C4-2B (cell line): ENCODE measurements at regions not wholly inside any gene's neighbourhood (a gene's known extent, or its start where the extent isn't known, plus 50 kb on each side); places are given as distances from the start of the nearest gene placed in this dataset.

Experiments used
- H3K27ac ChIP-seq: fragments of 450-650 bp; 2 replicates; pipeline ENCODE4 v1.5.1; 2017
- ZFX ChIP-seq: fragments of 450-650 bp; IDR thresholded peaks from 2 replicates; pipeline ENCODE4 v1.6.1; 2017
- TF ChIP-seq, protein P1 (sequence below): fragments of 450-650 bp; conservative IDR thresholded peaks from 2 replicates; pipeline ENCODE4 v1.5.1; 2017; ENCODE audit warnings: mild to moderate bottlenecking

DNA sequence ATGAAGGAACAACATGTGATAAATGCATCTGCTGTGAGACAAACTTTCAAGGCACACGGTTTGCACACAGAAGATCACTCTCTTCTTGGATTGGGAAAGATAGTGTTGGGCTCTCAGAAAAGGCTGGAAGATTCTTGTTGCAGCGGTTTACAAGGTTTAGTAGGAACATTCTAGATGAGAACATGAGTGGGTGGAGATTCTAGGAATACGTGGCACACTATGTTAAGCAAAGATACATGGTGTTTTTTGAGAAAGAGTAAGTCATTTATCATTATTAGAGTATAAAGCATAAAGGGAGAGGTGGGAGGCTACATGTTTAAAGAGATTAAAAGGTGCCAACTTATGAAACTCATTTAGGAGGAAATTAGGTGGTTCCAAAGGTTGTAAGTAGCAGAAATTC lies 348.8 kb upstream of the HS3ST1 start:
- no peak for TF ChIP-seq ZFX
- TF ChIP-seq, protein P1, sequence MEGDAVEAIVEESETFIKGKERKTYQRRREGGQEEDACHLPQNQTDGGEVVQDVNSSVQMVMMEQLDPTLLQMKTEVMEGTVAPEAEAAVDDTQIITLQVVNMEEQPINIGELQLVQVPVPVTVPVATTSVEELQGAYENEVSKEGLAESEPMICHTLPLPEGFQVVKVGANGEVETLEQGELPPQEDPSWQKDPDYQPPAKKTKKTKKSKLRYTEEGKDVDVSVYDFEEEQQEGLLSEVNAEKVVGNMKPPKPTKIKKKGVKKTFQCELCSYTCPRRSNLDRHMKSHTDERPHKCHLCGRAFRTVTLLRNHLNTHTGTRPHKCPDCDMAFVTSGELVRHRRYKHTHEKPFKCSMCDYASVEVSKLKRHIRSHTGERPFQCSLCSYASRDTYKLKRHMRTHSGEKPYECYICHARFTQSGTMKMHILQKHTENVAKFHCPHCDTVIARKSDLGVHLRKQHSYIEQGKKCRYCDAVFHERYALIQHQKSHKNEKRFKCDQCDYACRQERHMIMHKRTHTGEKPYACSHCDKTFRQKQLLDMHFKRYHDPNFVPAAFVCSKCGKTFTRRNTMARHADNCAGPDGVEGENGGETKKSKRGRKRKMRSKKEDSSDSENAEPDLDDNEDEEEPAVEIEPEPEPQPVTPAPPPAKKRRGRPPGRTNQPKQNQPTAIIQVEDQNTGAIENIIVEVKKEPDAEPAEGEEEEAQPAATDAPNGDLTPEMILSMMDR, result no peak
- no peak overlapping the region for H3K27ac ChIP-seq

DNA sequence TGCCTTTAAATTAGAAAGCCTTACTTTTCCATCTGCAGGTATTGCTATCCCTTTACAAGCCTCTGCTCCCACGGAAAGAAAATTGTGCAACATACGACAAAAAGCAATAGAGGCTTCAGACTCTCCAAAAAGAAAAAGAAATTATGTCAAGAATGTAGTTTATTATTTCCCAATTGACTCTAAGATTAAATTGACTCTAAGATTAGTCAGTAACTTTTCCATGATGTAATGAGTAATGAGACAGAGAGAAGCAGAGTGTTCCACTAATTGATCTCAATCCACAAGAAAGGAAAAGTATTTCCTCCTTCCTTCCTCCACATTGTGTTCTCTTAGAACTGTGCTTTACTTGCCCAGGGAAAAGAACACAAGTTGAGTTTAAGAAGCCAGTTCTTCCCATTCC lies 345.7 kb upstream of the HS3ST1 start:
- TF ChIP-seq ZFX, result no peak
- TF ChIP-seq, protein P1, result no peak
- no peak overlapping the region for H3K27ac ChIP-seq

DNA sequence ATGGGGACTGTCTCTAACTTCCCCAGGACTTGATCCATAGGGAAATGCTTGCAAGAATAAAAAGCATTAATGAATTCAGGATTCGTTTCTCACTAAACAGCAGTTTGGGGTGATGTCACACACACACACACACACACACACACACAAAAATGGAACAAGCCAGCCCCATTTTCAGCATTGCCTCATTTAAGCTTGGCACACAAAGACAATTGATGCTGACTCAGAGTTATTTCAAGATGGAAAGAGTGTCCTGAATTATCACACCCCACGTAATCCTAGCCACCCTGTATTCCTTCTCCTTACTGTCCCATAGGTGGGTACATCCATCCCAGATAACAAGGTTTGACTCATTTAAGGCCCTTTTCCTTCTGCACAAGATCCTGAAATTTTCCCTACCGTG lies 345.1 kb upstream of the HS3ST1 start:
- H3K27ac ChIP-seq, result no peak overlapping the region
- no peak for TF ChIP-seq ZFX
- TF ChIP-seq, protein P1, result no peak

DNA sequence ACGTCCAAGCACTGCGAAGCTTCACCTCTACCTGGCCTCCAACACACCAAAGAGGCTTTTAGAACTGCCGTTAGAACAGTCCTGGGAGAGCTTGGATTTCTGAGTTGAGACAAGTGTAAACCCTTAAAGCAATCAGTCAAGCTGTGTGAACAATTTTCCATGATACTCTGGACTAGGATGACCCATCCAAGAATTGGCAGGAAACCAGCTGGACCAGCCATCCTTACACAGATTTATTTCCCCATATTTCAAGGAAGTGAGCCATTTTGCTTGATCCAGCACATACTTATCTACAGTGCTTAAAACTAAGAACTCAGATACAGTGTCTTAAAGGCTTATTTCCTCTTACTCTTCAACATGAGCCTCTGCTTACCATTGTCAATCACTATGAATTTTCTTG lies 340.7 kb upstream of the HS3ST1 start:
- no peak overlapping the region for H3K27ac ChIP-seq
- no peak for TF ChIP-seq ZFX
- TF ChIP-seq, protein P1, result no peak

DNA sequence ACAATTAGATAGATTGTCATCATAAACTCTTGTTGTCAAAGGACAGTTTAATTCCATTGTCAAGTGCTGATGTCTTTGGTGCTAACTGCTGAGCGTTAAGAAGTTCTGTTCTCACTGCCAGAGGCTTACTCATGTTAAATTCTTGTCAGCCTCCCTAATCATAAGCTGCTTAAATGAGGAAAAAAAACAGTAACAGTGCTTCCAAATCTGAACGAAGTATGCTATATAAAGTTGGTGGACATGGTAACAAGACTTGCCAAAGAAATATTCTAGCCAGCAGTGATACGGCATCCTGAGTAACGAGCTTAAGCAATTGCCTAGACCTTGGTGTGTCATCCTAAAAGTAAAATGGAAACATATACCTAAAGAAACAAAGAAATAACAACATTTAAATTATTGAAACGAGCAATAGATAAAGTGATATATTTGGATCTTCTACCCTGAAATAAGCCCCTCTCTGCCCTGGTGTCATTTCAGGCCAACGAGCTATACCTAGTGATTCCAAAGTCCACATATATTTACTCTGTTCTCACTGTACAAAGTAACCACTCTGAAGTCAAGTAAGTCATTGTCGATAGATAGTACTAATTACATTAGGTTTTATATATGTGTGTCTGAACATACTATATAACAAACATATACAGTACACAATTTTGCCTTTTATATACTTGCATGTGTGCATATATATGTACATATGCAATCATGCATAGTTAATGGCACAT lies 339.7 kb upstream of the HS3ST1 start:
- H3K27ac ChIP-seq, result no peak overlapping the region
- TF ChIP-seq, protein P1, result no peak

DNA sequence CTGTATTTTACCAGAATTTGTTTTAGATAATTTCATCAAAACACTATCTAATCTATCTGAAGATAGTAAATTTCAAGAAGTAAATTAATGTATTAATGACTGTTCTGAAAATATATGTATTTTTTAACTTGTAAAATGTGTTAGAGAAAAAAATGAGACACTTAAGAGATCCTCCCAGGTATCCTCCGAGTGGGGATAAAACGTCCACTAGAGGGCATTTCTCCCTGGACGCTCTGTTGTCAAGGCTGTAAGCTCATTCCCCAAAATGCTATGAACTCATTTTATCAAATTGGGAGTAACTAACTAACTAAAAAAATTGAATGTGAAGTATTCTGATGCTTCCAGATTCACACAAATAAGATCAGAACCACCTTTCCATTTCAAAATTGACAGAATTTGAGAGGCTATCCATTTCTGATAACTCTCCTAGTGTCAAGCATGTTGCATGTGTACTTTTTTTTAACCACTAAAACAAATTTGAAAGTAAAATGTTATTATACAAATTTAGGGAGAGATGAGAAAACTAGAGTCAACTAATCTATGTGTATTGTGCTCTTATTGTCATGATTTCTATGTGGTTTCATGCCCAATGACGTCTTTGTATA lies 337.3 kb upstream of the HS3ST1 start:
- no peak overlapping the region for H3K27ac ChIP-seq
- TF ChIP-seq ZFX, result no peak
- TF ChIP-seq, protein P1, result peak; percentile 85

DNA sequence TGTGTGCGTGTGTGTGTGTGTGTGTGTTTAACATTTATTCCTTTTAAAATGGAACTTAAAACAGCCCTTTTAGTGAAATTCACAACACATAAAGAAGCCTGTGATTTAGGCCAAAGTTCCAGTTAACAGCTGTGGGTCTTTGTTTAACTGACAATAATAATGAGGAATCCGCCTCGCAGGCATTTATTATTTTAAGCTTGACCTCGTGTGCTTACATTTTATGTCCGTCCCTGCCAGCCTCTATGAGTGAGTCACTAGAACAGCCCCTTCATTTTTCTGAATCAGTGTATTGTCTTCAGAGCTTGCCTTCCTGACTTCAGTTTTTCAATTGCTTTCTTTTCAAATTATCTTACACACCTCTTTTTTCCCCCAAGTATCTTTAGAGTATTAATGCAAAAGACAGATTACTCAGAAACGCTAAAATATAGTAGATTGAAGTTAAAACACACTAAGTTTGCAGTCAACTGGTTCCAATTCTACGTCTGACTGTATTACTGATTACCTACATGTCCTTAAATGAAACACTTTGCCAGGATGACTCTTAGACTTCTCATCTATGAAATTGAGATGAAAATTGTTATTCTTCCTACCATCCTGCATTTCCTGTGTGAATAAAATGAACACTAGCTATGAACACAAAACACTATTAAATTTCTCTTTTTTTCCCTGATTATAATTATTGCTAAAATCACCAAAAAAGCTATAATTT lies 319.6 kb upstream of the HS3ST1 start:
- TF ChIP-seq ZFX, result no peak
- TF ChIP-seq, protein P1, result no peak
- no peak overlapping the region for H3K27ac ChIP-seq
